Inferior parietal cortex (tissue), 1 donor: ENCODE measurements at regions not wholly inside any gene's neighbourhood (a gene's known extent, or its start where the extent isn't known, plus 50 kb on each side); places are given as distances from the start of the nearest gene placed in this dataset.

Experiments used
- DNase-seq: peaks from one replicate; pipeline ENCODE4 v3.0.0-alpha.2; 2016; ENCODE audit errors: extremely low spot score

- no peak for DNase-seq
Measured at GRCh38 chr5:30092548-30092947, 1100.9 kb upstream of the CDH6 start.

DNA sequence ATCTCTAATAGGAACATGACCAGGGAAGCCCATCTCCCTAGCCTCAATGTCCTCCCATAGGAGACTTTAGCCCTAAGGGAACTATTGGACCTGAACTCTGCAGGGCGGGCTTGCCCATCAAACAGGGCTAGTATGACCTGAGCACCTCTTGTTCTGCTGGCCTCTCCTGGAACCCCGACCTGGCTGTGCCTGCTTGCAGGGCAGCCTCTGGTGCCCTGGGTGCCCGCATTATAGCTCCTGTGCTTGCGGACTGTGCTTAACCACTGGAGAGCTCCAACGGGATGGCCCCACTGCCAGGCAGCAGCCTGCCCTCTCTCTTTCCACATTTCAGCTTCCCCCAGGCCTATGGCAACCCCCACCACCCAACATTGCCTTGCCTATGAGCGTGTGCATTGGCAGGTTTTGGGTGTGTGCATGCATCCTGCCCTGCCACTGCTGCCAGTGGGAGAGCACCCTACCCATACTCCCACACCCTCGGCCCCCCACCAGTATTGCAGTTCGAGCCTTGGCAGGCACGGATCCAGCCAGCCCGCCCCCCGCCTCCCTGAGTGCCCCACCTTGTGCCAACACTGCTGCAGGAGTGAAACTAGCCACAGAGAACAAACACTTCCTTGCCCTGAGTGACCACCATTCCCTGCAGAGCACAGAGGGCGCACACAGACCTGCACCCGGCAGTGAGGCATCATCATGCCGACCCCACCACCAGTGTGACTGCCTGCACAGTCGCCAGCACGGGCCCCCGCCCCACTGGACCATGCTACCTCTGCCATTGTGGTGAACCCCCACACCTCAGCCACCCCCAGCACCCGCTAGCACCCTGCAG, 1123.8 kb upstream of the CDH6 start:
- no peak for DNase-seq

DNA sequence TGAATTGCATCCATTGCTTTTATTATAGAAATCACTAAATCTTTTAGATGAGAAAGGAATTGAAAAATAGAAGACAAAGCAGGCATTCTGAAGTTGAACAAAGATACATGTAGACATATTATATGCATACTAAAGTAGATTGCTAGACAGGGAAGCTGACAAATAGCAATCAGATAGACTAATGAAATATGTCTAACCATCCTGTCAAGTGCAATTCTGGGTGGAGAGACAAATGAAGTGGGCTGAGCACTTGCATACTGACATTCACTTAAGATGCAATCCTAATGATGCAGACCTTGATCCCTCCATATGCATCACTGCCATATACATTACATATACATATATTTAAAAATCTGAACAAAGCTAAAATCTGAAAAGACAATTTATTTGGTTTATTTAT, 1130.0 kb upstream of the CDH6 start:
- no peak for DNase-seq

GRCh38 chr5:30051976-30052375, 1141.5 kb upstream of the CDH6 start:
- DNase-seq = no peak

GRCh38 chr5:30050056-30050815, 1143.2 kb upstream of the CDH6 start:
- no peak for DNase-seq

DNA sequence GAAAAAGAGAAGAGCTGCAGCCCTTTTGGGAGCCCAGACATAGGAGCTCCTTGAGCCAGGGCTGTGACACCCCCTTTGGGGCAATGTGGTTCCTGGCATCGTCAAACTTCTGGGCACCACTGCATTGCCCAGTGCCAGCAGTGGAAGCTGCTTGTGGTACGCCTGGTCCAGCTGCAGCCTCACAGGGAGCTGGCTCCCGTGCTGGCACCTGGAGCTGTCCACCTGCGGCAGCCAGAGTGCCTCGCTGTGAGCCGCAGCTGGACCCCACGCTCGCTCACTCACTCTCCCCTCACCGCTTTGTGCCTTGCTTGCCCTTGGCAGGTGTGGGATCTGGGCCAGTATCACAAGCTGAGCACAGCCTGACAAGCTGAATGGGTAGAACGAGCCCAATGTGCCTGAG, 1150.8 kb upstream of the CDH6 start:
- DNase-seq = no peak

DNA sequence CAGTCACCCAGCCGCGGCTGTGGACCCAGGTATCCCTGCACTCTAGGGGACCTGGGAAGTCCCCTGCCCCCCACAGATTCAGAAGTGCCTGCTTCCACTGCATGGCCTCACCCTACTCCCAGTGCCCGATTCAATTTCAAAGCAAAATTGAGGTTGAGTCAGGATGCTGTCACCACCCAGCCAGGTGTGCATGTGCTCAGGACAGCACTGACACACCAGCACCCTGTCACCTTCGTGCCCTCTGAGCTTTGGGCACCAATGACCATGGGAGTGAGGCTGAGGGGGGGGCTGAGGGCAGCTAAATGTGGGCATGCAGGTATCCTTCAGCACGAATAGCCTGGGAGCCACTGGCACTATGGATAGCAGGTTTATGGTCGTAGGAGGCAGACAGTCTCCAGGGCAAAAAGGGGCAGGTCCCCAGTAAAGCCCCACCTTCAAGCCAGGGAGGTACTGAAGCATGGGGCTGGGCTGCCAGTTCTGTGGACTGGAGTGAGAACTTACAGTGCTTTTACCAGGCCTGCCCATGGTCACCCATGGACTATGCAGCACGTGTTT, 1151.6 kb upstream of the CDH6 start:
- DNase-seq = no peak

GRCh38 chr5:30041291-30041690, 1152.2 kb upstream of the CDH6 start:
- DNase-seq = no peak

- peak; percentile 77 for DNase-seq
Measured at GRCh38 chr5:30040488-30041118, 1152.9 kb upstream of the CDH6 start.

GRCh38 chr5:30039379-30039778, 1154.1 kb upstream of the CDH6 start:
- no peak for DNase-seq

GRCh38 chr5:30034870-30035269, 1158.6 kb upstream of the CDH6 start:
- DNase-seq = no peak

DNA sequence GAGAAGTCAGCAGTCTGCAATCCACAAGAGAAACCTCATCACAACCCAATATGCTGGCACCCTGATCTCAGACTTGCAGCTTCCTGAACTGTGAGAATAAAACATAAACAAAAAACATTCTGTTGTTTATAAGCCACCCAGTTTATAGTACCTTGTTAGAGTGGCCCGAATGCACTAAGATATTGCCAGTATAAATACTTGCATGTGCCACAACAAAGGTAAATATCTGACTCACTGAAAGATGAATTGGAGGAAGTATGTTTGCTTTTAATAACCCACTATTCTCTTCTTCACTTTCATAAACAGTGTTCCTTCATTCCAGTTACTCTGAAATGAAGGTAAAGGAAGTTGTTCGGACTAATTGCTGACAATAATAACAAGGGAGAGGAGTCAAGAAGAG, 1163.4 kb upstream of the CDH6 start:
- DNase-seq = no peak

- DNase-seq = no peak
Measured at GRCh38 chr5:30001826-30002225, 1191.7 kb upstream of the CDH6 start.

DNA sequence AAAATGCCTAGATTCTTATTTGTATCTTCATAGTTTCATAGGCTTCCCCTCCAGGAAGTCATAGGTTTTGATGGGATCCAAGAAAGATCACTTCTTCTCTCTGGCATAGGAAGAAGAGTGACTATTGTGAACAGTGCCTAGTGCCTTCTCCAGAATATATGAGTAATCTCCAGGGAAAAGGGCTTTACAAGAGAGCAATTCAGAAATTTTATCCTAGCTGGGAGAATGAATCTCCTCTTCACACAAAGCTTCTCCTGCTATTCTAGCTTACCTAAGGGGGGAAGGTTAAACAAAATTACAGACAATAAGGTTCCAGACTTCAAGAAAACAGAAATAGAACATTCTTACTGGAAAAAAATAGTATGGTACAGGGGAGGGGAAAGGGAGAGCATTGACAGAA, 1193.3 kb upstream of the CDH6 start:
- no peak for DNase-seq

- no peak for DNase-seq
Measured at GRCh38 chr5:29995154-29995553, 1198.3 kb upstream of the CDH6 start.

- no peak for DNase-seq
Measured at GRCh38 chr5:29994519-29994918, 1199.0 kb upstream of the CDH6 start.

GRCh38 chr5:29993286-29993685, 1200.2 kb upstream of the CDH6 start:
- no peak for DNase-seq

DNA sequence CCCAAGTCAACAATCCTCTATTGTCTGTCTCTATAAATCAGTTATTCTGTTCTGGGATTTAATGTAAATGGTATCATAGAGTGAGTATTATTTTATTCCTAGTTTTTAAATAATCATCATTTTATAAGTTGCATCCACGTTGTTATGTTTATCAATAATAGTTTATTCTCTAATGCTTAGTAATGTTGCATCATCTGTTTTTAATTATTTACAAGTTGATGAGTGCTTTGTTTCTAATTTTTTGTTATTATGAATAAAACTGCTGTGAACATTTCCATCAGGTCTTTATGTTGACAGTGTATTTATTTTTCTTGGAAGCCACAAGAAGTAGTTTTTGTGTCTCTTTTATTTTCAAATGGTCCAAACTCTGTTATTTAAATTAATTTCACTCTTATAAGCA, 1201.2 kb upstream of the CDH6 start:
- no peak for DNase-seq

DNA sequence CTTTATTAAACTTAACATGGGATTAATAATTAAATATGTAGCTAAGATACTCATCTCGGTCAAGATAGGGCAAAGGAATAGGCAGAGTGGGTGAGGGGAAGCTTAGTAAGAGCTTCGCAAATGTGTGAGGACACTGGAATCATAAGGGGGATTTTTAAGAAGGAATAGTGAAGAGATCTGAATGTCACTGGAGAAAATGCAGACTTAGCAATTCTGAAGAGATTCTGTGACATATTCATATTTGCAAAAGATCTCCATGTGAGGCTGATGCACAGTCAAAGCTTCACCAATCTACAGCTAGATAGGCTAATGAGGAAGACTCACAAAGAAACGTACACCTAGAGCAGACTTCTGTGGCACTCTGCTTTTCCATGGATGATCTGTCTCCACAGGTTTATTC, 1202.8 kb upstream of the CDH6 start:
- no peak for DNase-seq

GRCh38 chr5:29984156-29984540, 1209.3 kb upstream of the CDH6 start:
- DNase-seq = no peak

DNA sequence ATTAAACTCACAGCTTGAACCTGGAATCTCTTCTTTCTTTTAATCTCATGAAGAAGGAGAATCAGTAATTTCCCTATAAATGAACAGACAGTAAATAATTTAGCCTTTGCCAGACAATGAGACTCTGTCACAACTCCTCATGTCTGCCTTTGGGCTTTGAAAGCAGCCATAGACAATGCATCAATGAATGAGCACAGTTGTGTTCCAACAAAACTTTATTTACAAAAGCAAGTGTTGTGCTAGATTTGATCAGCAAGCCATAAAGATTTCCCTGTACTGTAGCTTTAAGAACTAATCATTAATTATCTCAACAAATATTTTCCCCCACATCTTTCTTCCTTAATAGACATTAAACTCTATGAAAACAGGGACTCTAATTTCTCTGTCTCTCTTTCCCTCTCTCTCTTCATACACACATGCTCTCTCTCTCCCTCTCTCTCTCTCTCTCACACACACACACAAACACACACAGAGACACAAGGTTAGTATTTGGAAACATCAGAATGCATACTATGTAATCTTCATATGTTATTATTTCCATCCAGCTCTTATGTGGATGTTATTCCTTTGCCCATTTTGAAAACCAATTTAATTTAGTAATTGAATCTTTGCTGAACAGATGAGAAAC, 1209.8 kb upstream of the CDH6 start:
- DNase-seq = no peak

- DNase-seq = no peak
Measured at GRCh38 chr5:29982457-29982856, 1211.0 kb upstream of the CDH6 start.
